Panc1 (cell line): ENCODE measurements at regions not wholly inside any gene's neighbourhood (a gene's known extent, or its start where the extent isn't known, plus 50 kb on each side); places are given as distances from the start of the nearest gene placed in this dataset.

ENCODE experiments used
- ATAC-seq: fragments of 200-7000 bp; cut with Tn5 transposase; 2 replicates; pipeline ENCODE4 v1.9.1; 2020; ENCODE audit warnings: mild to moderate bottlenecking, moderate library complexity
- BruUV-seq: library from RNA; stranded (reverse); fragments of 400-500 nt; replicated peaks from 2 replicates; lab custom pipeline; 2021; lab: Mats Ljungman, UMichigan
- CTCF ChIA-PET: fragments of 300-600 bp; sonication (Branson Sonifier 250); formaldehyde crosslinking; loops from one replicate; lab custom pipeline; 2022; ENCODE audit warnings: antibody characterized with exemption; lab: Charles Lee
- POLR2A ChIA-PET: fragments of 300-600 bp; sonication (Branson Sonifier 250); formaldehyde crosslinking; loops from one replicate; lab custom pipeline; 2022; ENCODE audit warnings: antibody characterized with exemption; lab: Charles Lee
- DNase-seq: peaks from one replicate; pipeline ENCODE4 v3.0.0-alpha.2; 2010; ENCODE audit warnings: low read depth, low spot score
- H3K27ac ChIP-seq: 2 replicates; pipeline ENCODE4 v1.5.1; 2011; ENCODE audit warnings: mild to moderate bottlenecking, low read length, inconsistent platforms
- H3K27me3 ChIP-seq: fragments of 200-500 bp; sonication (Bioruptor generic); 2 replicates; pipeline ENCODE4 v1.6.0; 2014; ENCODE audit warnings: low read length, inconsistent platforms; ENCODE audit not compliant: control insufficient read depth, insufficient read depth
- H3K36me3 ChIP-seq: fragments of 200-500 bp; sonication (Bioruptor generic); 2 replicates; pipeline ENCODE4 v1.5.1; 2014; ENCODE audit warnings: inconsistent platforms, mild to moderate bottlenecking, low read length, moderate library complexity; ENCODE audit not compliant: control insufficient read depth, insufficient read depth
- H3K4me1 ChIP-seq: 2 replicates; pipeline ENCODE4 v1.5.1; 2011; ENCODE audit warnings: inconsistent platforms, mild to moderate bottlenecking, low read length, moderate library complexity; ENCODE audit not compliant: control insufficient read depth, insufficient read depth
- H3K4me3 ChIP-seq, 2 experiments: 2 replicates each; pipeline ENCODE4 v1.5.1; 2011 to 2012; ENCODE audit warnings: low read depth in 2 of 2, low read length in 2 of 2, mild to moderate bottlenecking in 2 of 2, inconsistent platforms in 1 of 2, moderate library complexity in 1 of 2
- H3K9me3 ChIP-seq: fragments of 200-500 bp; sonication (Bioruptor generic); 2 replicates; pipeline ENCODE4 v1.5.1; 2014; ENCODE audit warnings: low read depth, mild to moderate bottlenecking, inconsistent platforms, low read length, moderate library complexity; ENCODE audit not compliant: control insufficient read depth, insufficient read depth
- POLR2AphosphoS5 ChIP-seq: IDR thresholded peaks from 2 replicates; pipeline ENCODE4 v1.6.1; 2012; ENCODE audit warnings: mild to moderate bottlenecking, low read depth, low read length, moderate library complexity
- SIN3A ChIP-seq: IDR thresholded peaks from 2 replicates; pipeline ENCODE4 v1.6.1; 2012; ENCODE audit warnings: low read depth, mild to moderate bottlenecking, low read length, moderate library complexity, borderline replicate concordance; ENCODE audit not compliant: insufficient read depth
- TCF7L2 ChIP-seq: IDR thresholded peaks from 2 replicates; pipeline ENCODE4 v1.6.1; 2011; ENCODE audit warnings: mild to moderate bottlenecking, low read depth, low read length, inconsistent platforms
- in situ Hi-C: cut with HindIII; loops from 2 replicates; pipeline ENCODE4 v1.10.0; 2016; ENCODE audit warnings: low sequenced_read_pairs, low pct_unique_long_range_greater_than_20kb
- intact Hi-C: fragments of 100-400 bp; cut with micrococcal nuclease; formaldehyde crosslinking; loops from one replicate; pipeline ENCODE4 v1.10.0; 2022; ENCODE audit not compliant: unreplicated experiment
- TF ChIP-seq, protein P1 (sequence below): fragments of 450-650 bp; IDR thresholded peaks from 2 replicates; pipeline ENCODE4 v1.5.1; 2017; ENCODE audit warnings: mild to moderate bottlenecking
- TF ChIP-seq, protein P2 (sequence below), 2 experiments: IDR thresholded peaks; 2 replicates each; pipeline ENCODE4 v1.6.1; 2011 to 2012; ENCODE audit warnings: low read depth in 2 of 2, control low read depth in 1 of 2, low read length in 1 of 2, mild to moderate bottlenecking in 1 of 2, moderate library complexity in 1 of 2; ENCODE audit not compliant: insufficient read depth in 1 of 2

- CTCF ChIA-PET = no interaction called here
- BruUV-seq = no TSS peak
Observed at GRCh38 chr2:5083402-5083801, 608.8 kb upstream of the SOX11 start.

DNA sequence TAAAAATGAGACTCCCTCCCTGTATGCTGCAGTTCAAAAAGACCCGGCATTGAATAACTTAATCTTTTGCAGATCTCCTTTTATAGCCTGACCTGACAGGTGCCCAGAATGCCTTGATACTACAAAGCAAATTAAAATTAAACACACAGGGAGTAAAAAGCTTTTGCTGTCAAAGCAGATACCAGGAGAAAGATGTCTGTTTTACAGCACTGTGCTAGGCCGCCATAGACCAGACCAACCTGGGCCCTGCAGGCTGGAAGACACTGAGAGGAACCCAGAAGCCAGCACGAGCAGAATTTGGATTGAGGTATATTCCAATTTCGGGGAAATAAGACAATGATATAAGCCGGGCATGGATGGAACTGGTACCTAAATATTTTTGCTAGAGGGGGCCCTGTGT is 602.8 kb upstream of the SOX11 start:
- ChIA-PET CTCF (no interaction called here), POLR2A (no interaction called here)
- Histone ChIP-seq H3K4me3 (no peak overlapping the region), H3K9me3 (no peaks in the 10 kb centered on the region), H3K27me3 (no peaks in the 10 kb centered on the region), H3K4me1 (no peaks in the 10 kb centered on the region), H3K36me3 (no peaks in the 10 kb centered on the region), H3K27ac (no peak overlapping the region)
- in situ Hi-C loops (no loop called here), intact Hi-C loops (no loop called here)
- no peak for DNase-seq
- no peak for TF ChIP-seq SIN3A
- TF ChIP-seq, protein P1, sequence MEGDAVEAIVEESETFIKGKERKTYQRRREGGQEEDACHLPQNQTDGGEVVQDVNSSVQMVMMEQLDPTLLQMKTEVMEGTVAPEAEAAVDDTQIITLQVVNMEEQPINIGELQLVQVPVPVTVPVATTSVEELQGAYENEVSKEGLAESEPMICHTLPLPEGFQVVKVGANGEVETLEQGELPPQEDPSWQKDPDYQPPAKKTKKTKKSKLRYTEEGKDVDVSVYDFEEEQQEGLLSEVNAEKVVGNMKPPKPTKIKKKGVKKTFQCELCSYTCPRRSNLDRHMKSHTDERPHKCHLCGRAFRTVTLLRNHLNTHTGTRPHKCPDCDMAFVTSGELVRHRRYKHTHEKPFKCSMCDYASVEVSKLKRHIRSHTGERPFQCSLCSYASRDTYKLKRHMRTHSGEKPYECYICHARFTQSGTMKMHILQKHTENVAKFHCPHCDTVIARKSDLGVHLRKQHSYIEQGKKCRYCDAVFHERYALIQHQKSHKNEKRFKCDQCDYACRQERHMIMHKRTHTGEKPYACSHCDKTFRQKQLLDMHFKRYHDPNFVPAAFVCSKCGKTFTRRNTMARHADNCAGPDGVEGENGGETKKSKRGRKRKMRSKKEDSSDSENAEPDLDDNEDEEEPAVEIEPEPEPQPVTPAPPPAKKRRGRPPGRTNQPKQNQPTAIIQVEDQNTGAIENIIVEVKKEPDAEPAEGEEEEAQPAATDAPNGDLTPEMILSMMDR = no peak
- TF ChIP-seq POLR2AphosphoS5 = no peak
- TF ChIP-seq TCF7L2 = no peak
- TF ChIP-seq, protein P2, sequence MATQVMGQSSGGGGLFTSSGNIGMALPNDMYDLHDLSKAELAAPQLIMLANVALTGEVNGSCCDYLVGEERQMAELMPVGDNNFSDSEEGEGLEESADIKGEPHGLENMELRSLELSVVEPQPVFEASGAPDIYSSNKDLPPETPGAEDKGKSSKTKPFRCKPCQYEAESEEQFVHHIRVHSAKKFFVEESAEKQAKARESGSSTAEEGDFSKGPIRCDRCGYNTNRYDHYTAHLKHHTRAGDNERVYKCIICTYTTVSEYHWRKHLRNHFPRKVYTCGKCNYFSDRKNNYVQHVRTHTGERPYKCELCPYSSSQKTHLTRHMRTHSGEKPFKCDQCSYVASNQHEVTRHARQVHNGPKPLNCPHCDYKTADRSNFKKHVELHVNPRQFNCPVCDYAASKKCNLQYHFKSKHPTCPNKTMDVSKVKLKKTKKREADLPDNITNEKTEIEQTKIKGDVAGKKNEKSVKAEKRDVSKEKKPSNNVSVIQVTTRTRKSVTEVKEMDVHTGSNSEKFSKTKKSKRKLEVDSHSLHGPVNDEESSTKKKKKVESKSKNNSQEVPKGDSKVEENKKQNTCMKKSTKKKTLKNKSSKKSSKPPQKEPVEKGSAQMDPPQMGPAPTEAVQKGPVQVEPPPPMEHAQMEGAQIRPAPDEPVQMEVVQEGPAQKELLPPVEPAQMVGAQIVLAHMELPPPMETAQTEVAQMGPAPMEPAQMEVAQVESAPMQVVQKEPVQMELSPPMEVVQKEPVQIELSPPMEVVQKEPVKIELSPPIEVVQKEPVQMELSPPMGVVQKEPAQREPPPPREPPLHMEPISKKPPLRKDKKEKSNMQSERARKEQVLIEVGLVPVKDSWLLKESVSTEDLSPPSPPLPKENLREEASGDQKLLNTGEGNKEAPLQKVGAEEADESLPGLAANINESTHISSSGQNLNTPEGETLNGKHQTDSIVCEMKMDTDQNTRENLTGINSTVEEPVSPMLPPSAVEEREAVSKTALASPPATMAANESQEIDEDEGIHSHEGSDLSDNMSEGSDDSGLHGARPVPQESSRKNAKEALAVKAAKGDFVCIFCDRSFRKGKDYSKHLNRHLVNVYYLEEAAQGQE (IDR thresholded peaks at IDR 0.05; ENCODE audit: insufficient read depth in 1 of 2, low read depth in 2 of 2, low read length in 1 of 2) = no peak
- no TSS peak for BruUV-seq
- no peak for ATAC-seq

More at GRCh38 chr2:5083402-5083801, 608.8 kb upstream of the SOX11 start:
- POLR2A ChIA-PET = no interaction called here
- Histone ChIP-seq H3K27me3 (no peaks in the 10 kb centered on the region), H3K4me1 (no peaks in the 10 kb centered on the region), H3K36me3 (no peaks in the 10 kb centered on the region), H3K9me3 (no peaks in the 10 kb centered on the region), H3K27ac (no peak overlapping the region), H3K4me3 (no peak overlapping the region)
- DNase-seq = no peak
- no peak for ATAC-seq
- in situ Hi-C loops = no loop called here
- TF ChIP-seq TCF7L2 (no peak), SIN3A (no peak), POLR2AphosphoS5 (no peak)
- TF ChIP-seq, protein P1 = no peak
- TF ChIP-seq, protein P2 (IDR thresholded peaks at IDR 0.05; ENCODE audit: insufficient read depth in 1 of 2, low read depth in 2 of 2, low read length in 1 of 2) = no peak
- intact Hi-C loops = no loop called here
